IMR-90 (cell line): ENCODE measurements at regions not wholly inside any gene's neighbourhood (a gene's known extent, or its start where the extent isn't known, plus 50 kb on each side); places are given as distances from the start of the nearest gene placed in this dataset.

Experiments used
- ATAC-seq: fragments of 200-7000 bp; cut with Tn5 transposase; 2 replicates; pipeline ENCODE4 v1.9.1; 2020; ENCODE audit warnings: low read depth, mild to moderate bottlenecking, moderate library complexity
- BruUV-seq: library from RNA; stranded (reverse); fragments of 400-500 nt; replicated peaks from 2 replicates; lab custom pipeline; 2021; lab: Mats Ljungman, UMichigan
- CTCF ChIA-PET: fragments of 300-600 bp; formaldehyde crosslinking; extraction: SDS; loops from one replicate; lab custom pipeline; 2021; ENCODE audit warnings: antibody characterized with exemption; lab: Yijun Ruan, JAX
- POLR2A ChIA-PET: fragments of 300-600 bp; sonication (Branson Sonifier 250); formaldehyde crosslinking; loops from one replicate; lab custom pipeline; 2022; ENCODE audit warnings: antibody characterized with exemption; ENCODE audit not compliant: unreplicated experiment; lab: Charles Lee
- DNase-seq: peaks from one replicate; pipeline ENCODE4 v3.0.0; 2013
- H2AFZ ChIP-seq: replicated peaks from 2 replicates; pipeline ENCODE3; 2013; ENCODE audit warnings: low read length, mild to moderate bottlenecking; ENCODE audit not compliant: poor library complexity
- H2AK5ac ChIP-seq: 2 replicates; pipeline ENCODE4 v1.6.1; 2013; ENCODE audit warnings: low read depth, low read length, inconsistent platforms
- H2AK9ac ChIP-seq: replicated peaks from 2 replicates; pipeline ENCODE3; 2013; ENCODE audit warnings: mild to moderate bottlenecking, low read depth, low read length, moderate library complexity; ENCODE audit not compliant: poor library complexity
- H2BK120ac ChIP-seq: 2 replicates; pipeline ENCODE4 v1.6.1; 2013; ENCODE audit warnings: low read depth, low read length, inconsistent platforms
- H2BK15ac ChIP-seq: 3 replicates; pipeline ENCODE4 v1.6.1; 2013; ENCODE audit warnings: low read depth, low read length, inconsistent platforms
- H2BK20ac ChIP-seq: 2 replicates; pipeline ENCODE4 v1.6.1; 2013; ENCODE audit warnings: low read depth, mild to moderate bottlenecking, inconsistent platforms, low read length, moderate library complexity
- H2BK5ac ChIP-seq: 2 replicates; pipeline ENCODE4 v1.6.1; 2013; ENCODE audit warnings: mild to moderate bottlenecking, low read depth, low read length, inconsistent platforms; ENCODE audit not compliant: poor library complexity, severe bottlenecking
- H3K14ac ChIP-seq: replicated peaks from 2 replicates; pipeline ENCODE4 v1.6.1; 2013; ENCODE audit warnings: low read depth, low read length, inconsistent platforms
- H3K18ac ChIP-seq: 2 replicates; pipeline ENCODE4 v1.6.1; 2013; ENCODE audit warnings: low read depth, low read length, control low read depth
- H3K23ac ChIP-seq: 2 replicates; pipeline ENCODE4 v1.6.1; 2013; ENCODE audit warnings: low read depth, low read length, inconsistent platforms
- H3K27ac ChIP-seq: 2 replicates; pipeline ENCODE4 v1.5.1; 2013; ENCODE audit warnings: mild to moderate bottlenecking, control low read depth, low read length; ENCODE audit not compliant: insufficient read depth
- H3K27me3 ChIP-seq: 2 replicates; pipeline ENCODE4 v1.6.1; 2013; ENCODE audit warnings: low read length; ENCODE audit not compliant: control insufficient read depth, insufficient read depth
- H3K36me3 ChIP-seq: 2 replicates; pipeline ENCODE4 v1.6.1; 2013; ENCODE audit warnings: low read length, mixed read lengths; ENCODE audit not compliant: control insufficient read depth, insufficient read depth
- H3K4ac ChIP-seq: 2 replicates; pipeline ENCODE4 v1.6.1; 2013; ENCODE audit warnings: low read depth, low read length, inconsistent platforms
- H3K4me1 ChIP-seq: 2 replicates; pipeline ENCODE4 v1.6.1; 2013; ENCODE audit warnings: low read length, mixed read lengths; ENCODE audit not compliant: control insufficient read depth, insufficient read depth
- H3K4me2 ChIP-seq: 2 replicates; pipeline ENCODE4 v1.6.1; 2013; ENCODE audit warnings: low read depth, mild to moderate bottlenecking, control low read depth, low read length, moderate library complexity
- H3K4me3 ChIP-seq: 2 replicates; pipeline ENCODE4 v1.5.1; 2013; ENCODE audit warnings: low read depth, mild to moderate bottlenecking, control low read depth, low read length, moderate library complexity; ENCODE audit not compliant: insufficient read depth
- H3K56ac ChIP-seq: 2 replicates; pipeline ENCODE4 v1.6.1; 2013; ENCODE audit warnings: low read length, inconsistent platforms; ENCODE audit not compliant: insufficient read depth; ENCODE audit errors: extremely low read depth
- H3K79me1 ChIP-seq, 2 experiments: 2 replicates each; pipeline ENCODE4 v1.6.1; 2013; ENCODE audit warnings: low read length in 2 of 2, inconsistent platforms in 1 of 2, low read depth in 1 of 2
- H3K9ac ChIP-seq: 2 replicates; pipeline ENCODE4 v1.6.1; 2013; ENCODE audit warnings: low read depth, low read length, control low read depth
- H3K9me1 ChIP-seq: 2 replicates; pipeline ENCODE4 v1.6.1; 2013; ENCODE audit warnings: low read length, inconsistent platforms; ENCODE audit not compliant: insufficient read depth
- H3K9me3 ChIP-seq: 2 replicates; pipeline ENCODE4 v1.6.1; 2013; ENCODE audit warnings: low read length; ENCODE audit not compliant: control insufficient read depth, insufficient read depth
- H4K20me1 ChIP-seq: 2 replicates; pipeline ENCODE4 v1.6.1; 2013; ENCODE audit warnings: low read length, inconsistent platforms; ENCODE audit not compliant: insufficient read depth
- H4K5ac ChIP-seq: 2 replicates; pipeline ENCODE4 v1.6.1; 2013; ENCODE audit warnings: mild to moderate bottlenecking, low read depth, low read length, control low read depth
- H4K8ac ChIP-seq, 2 experiments: 2 replicates each; pipeline ENCODE4 v1.6.1; 2013; ENCODE audit warnings: low read depth in 2 of 2, low read length in 2 of 2, control low read depth in 1 of 2, inconsistent platforms in 1 of 2
- H4K91ac ChIP-seq: 2 replicates; pipeline ENCODE4 v1.6.1; 2013; ENCODE audit warnings: low read depth, low read length, inconsistent platforms; ENCODE audit not compliant: insufficient read depth
- BHLHE40 ChIP-seq: fragments of 150-350 bp; IDR thresholded peaks from 2 replicates; pipeline ENCODE4 v1.6.1; 2016; ENCODE audit warnings: mild to moderate bottlenecking, low read depth, low read length
- CEBPB ChIP-seq: IDR thresholded peaks from 2 replicates; pipeline ENCODE4 v1.6.1; 2012; ENCODE audit warnings: low read depth, low read length, improper control_type of control experiment
- CHD1 ChIP-seq: IDR thresholded peaks from 2 replicates; pipeline ENCODE4 v1.6.1; 2012; ENCODE audit warnings: low read depth, low read length, improper control_type of control experiment
- CTCF ChIP-seq: conservative IDR thresholded peaks from 2 replicates; pipeline ENCODE4 v1.5.1; 2012; ENCODE audit warnings: mild to moderate bottlenecking, low read depth, low read length, improper control_type of control experiment
- ELK1 ChIP-seq: fragments of 150-350 bp; IDR thresholded peaks from 2 replicates; pipeline ENCODE4 v1.6.1; 2016; ENCODE audit warnings: low read depth, mild to moderate bottlenecking, low read length, moderate library complexity, borderline replicate concordance
- FOS ChIP-seq: fragments of 150-350 bp; IDR thresholded peaks from 2 replicates; pipeline ENCODE4 v1.6.1; 2016; ENCODE audit warnings: low read depth, low read length
- MAFK ChIP-seq: IDR thresholded peaks from 2 replicates; pipeline ENCODE4 v1.6.1; 2012; ENCODE audit warnings: low read depth, low read length, improper control_type of control experiment
- MAZ ChIP-seq: IDR thresholded peaks from 2 replicates; pipeline ENCODE4 v1.6.1; 2012; ENCODE audit warnings: low read depth, mild to moderate bottlenecking, low read length, improper control_type of control experiment, moderate library complexity, borderline replicate concordance
- MXI1 ChIP-seq: IDR thresholded peaks from 2 replicates; pipeline ENCODE4 v1.6.1; 2012; ENCODE audit warnings: low read depth, mild to moderate bottlenecking, low read length, moderate library complexity, borderline replicate concordance
- NFE2L2 ChIP-seq: fragments of 150-350 bp; IDR thresholded peaks from 2 replicates; pipeline ENCODE4 v1.6.1; 2016; ENCODE audit warnings: low read depth, mild to moderate bottlenecking, low read length
- POLR2A ChIP-seq: IDR thresholded peaks from 2 replicates; pipeline ENCODE4 v1.6.1; 2012; ENCODE audit warnings: mild to moderate bottlenecking, low read depth, low read length
- RAD21 ChIP-seq: IDR thresholded peaks from 2 replicates; pipeline ENCODE4 v1.6.1; 2012; ENCODE audit warnings: low read length, improper control_type of control experiment
- RCOR1 ChIP-seq: IDR thresholded peaks from 2 replicates; pipeline ENCODE4 v1.6.1; 2012; ENCODE audit warnings: mild to moderate bottlenecking, low read length, improper control_type of control experiment; ENCODE audit not compliant: insufficient replicate concordance
- RFX5 ChIP-seq: IDR thresholded peaks from 2 replicates; pipeline ENCODE4 v1.8.0; 2012; ENCODE audit warnings: low read depth, mild to moderate bottlenecking, low read length, moderate library complexity
- SMC3 ChIP-seq: fragments of 150-350 bp; IDR thresholded peaks from 2 replicates; pipeline ENCODE4 v1.6.1; 2016; ENCODE audit warnings: low read depth, mild to moderate bottlenecking, antibody characterized with exemption, low read length, moderate library complexity
- USF2 ChIP-seq: fragments of 150-350 bp; IDR thresholded peaks from 2 replicates; pipeline ENCODE4 v1.6.1; 2017; ENCODE audit warnings: mild to moderate bottlenecking, antibody characterized with exemption, low read length, low read depth
- WGBS, 2 experiments: methylation state at CpG; one replicate each; pipeline versions ENCODE4 v1.1.5 to v1.1.7; 2013; ENCODE audit warnings: missing lambda C conversion rate in 2 of 2; ENCODE audit not compliant: insufficient read length in 1 of 2; ENCODE audit errors: extremely low coverage in 2 of 2; 5-methylcytosine and 5-hydroxymethylcytosine counted together
- dilution Hi-C: fragments of 300-500 bp; cut with HindIII; formaldehyde crosslinking; loops from one replicate; pipeline ENCODE4 v1.14.3; 2018; ENCODE audit warnings: low sequenced_read_pairs; ENCODE audit not compliant: unreplicated experiment
- in situ Hi-C: fragments of 300-500 bp; cut with MboI; formaldehyde crosslinking; loops from 3 replicates; pipeline ENCODE4 v1.14.3; 2019; ENCODE audit warnings: low sequenced_read_pairs, inconsistent platforms, mixed read lengths
- intact Hi-C: fragments of 100-400 bp; cut with micrococcal nuclease; formaldehyde crosslinking; loops from 2 replicates; pipeline ENCODE4 v1.10.0; 2022

- Histone ChIP-seq H3K23ac (no peak overlapping the region), H3K4me1 (peaks cover 8% of the 10 kb centered on the region), H3K9me3 (no peaks in the 10 kb centered on the region; the same call in 1 of the 2 replicates), H3K36me3 (no peaks in the 10 kb centered on the region), H4K8ac (no peak overlapping the region), H3K79me1 (no peaks in the 10 kb centered on the region), H2BK15ac (no peak overlapping the region), H4K91ac (no peak overlapping the region), H3K56ac (no peak overlapping the region), H3K9me1 (peaks cover 6% of the 10 kb centered on the region; the same call in 1 of the 2 replicates), H3K27ac (no peak overlapping the region), H2AK9ac (no peak overlapping the region), H3K27me3 (no peaks in the 10 kb centered on the region), H3K4me3 (no peak overlapping the region), H4K5ac (no peak overlapping the region), H3K14ac (no peak overlapping the region), H2BK20ac (no peak overlapping the region), H2AK5ac (no peak overlapping the region), H4K20me1 (no peaks in the 10 kb centered on the region), H2AFZ (no peak overlapping the region), H3K4me2 (no peak overlapping the region), H2BK120ac (no peak overlapping the region), H2BK5ac (no peak overlapping the region), H3K18ac (no peak overlapping the region), H3K4ac (no peak overlapping the region), H3K9ac (no peak overlapping the region)
- no peak for DNase-seq
- ChIA-PET CTCF (no interaction called here), POLR2A (no interaction called here)
- dilution Hi-C loops: no loop called here
- no peak for ATAC-seq
- TF ChIP-seq USF2: no peak
- TF ChIP-seq CHD1: no peak
- TF ChIP-seq CTCF: no peak
- no peak for TF ChIP-seq SMC3
- no peak for TF ChIP-seq ELK1
- no peak for TF ChIP-seq CEBPB
- TF ChIP-seq RFX5: no peak
- no peak for TF ChIP-seq MXI1
- no peak for TF ChIP-seq FOS
- TF ChIP-seq RCOR1: no peak
- no peak for TF ChIP-seq MAFK
- TF ChIP-seq POLR2A: no peak
- TF ChIP-seq NFE2L2: no peak
- no peak for TF ChIP-seq BHLHE40
- no peak for TF ChIP-seq RAD21
- TF ChIP-seq MAZ: no peak
- no CpG with 5 or more reads among the region's 3 CpGs for WGBS, 2 experiments
- no TSS peak for BruUV-seq
- intact Hi-C loops: loop anchor here (10.0 kb wide), 1 partner anchor 195 kb away; no protein-coding TSS in a partner anchor
- in situ Hi-C loops: no loop called here
These were observed 352.5 kb downstream of the CD83 start for GRCh38 chr6:14470101-14470500.
